RPMI8226 (cell line): ENCODE measurements at regions not wholly inside any gene's neighbourhood (a gene's known extent, or its start where the extent isn't known, plus 50 kb on each side); places are given as distances from the start of the nearest gene placed in this dataset.

ENCODE experiments used
- DNase-seq: peaks from one replicate; pipeline ENCODE4 v3.0.0-alpha.2; 2015

- DNase-seq: no peak
These were observed 608.9 kb downstream of the IRX1 start for GRCh38 chr5:4204276-4205141.

GRCh38 chr5:4205398-4205797 lies 609.8 kb downstream of the IRX1 start:
- no peak for DNase-seq

GRCh38 chr5:4206127-4206526 lies 610.5 kb downstream of the IRX1 start:
- DNase-seq: no peak

DNA sequence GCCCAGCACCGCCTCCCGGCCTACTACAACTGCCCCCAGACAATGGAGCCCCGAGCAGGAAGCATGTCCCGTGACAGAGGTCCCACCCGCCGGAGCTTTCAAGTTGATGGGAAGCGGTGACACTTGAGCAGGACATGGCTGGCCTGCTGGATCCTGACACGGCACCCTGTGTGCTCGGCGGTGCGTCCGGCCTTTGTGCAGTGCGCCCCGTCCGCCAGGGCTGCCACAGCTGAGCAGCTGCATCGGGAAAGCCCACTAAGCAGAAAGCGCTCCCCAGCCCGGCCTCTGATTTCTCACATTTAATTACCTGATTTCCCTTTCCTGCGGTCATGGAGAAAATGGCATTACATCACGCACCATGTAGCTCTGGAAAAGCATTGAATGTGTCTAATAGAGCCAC lies 611.9 kb downstream of the IRX1 start:
- DNase-seq: no peak

- no peak for DNase-seq
These were observed 612.9 kb downstream of the IRX1 start for GRCh38 chr5:4208537-4208936.

DNA sequence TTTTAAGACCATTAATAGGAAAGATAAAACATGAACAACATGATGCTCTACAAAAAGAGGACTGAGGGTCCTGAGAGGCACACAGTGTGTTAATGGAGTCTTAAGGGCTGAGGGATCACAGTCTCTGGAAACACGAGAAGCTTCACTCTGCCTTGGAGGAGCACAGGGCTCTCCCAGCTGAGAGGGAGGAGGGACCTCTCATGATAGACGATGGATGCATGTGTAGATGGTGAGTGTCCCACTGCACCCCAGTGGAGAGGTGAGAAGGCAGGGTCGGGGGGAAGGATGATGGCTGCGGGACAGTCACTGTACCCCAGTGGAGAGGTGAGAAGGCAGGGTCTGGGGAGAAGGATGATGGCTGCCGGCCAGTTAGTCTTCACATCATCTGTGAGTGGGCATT lies 613.4 kb downstream of the IRX1 start:
- no peak for DNase-seq

DNA sequence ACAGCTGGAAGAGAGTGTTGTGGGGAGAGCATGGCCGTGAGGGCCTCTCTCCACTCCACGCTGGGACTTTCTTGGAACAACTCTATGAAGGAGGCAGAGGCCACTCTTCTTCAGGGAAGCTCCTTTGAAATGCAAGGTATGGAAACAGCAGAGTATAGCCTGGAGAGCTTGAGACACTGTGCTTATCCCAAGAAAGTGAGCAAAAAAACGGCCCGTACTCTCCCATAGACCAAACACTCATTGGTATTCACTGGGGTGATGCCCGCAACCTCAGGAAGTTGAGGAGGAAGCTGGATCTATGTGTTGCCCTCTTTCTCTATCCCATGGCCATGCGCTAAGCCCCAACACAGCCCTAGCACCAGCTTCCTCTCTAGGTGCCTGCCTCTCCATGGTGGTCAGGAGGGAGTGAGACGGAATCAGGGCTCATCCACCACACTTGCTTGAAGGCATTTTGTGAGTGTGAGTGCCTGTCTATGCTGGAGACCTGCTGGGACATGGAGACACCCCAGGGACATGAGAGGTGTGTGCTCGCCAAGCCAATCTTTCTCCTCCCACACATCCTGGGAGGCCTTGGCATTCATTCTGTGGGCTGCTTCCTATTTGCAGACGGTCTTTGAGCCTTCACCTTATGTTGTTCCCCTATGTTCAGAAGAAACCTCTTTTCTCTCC lies 616.6 kb downstream of the IRX1 start:
- DNase-seq: no peak

- DNase-seq: no peak
These were observed 617.6 kb downstream of the IRX1 start for GRCh38 chr5:4212981-4213819.

GRCh38 chr5:4215143-4215542 lies 619.5 kb downstream of the IRX1 start:
- no peak for DNase-seq

- DNase-seq: no peak
These were observed 620.5 kb downstream of the IRX1 start for GRCh38 chr5:4216142-4216541.

DNA sequence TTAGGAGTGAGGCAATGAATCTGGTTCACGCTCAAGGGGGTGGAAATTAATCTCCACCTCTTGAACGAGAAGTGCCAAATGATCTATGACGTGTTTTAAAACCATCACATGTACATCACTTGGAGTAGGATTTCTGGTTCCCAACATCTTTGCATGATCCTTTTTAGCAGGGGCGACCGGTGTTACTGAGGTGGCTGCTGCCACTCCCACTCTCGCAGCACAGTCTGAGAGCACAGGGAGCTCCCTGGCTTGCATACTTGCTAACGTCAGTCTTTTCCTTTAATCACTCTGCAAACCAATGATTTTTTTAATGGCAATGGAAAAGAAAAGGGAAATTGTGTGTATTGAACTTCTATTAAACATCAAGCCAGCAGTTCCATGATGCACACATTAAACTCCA lies 624.4 kb downstream of the IRX1 start:
- no peak for DNase-seq

- DNase-seq: no peak
These were observed 625.4 kb downstream of the IRX1 start for GRCh38 chr5:4221048-4221447.

GRCh38 chr5:4222147-4222546 lies 626.5 kb downstream of the IRX1 start:
- DNase-seq: no peak

DNA sequence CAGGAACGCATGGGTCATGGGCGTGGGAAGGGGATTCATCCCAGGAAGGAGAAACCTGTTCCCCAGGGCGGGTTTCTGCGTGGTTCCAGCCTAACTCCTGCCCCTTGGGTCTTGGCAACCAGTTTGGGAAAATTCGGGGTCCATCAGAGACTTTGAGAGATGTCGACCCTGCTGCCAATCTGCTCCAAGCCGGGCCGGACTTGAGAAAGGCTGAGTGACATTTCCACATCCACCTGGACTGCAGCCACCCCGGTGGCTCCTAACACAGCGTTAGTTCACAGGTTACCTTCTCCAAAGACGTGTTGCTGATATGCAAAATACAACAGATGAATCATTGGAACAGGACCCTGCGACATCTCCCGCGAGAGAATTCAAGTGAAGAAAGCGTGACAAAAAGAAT lies 627.2 kb downstream of the IRX1 start:
- DNase-seq: no peak

- DNase-seq: no peak
These were observed 630.1 kb downstream of the IRX1 start for GRCh38 chr5:4225741-4226140.

DNA sequence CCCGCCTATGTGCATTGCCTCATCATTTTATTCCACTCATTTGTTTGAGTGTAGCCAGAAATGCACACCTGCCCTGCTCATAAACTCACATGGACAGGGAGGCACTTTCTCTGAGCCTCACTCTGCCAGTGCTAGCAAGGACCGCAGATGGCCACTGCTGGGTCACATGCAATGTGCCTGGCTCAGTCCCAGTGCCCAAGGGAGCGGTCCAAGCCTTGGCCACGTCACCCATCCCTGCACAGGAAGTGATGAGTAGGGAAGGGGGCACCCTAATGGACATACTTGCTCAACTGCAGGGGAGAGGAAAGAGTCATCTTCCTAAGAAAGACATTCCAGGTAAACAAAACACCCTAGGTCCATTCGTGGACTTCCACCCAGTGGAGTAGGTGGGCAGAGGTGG lies 630.9 kb downstream of the IRX1 start:
- no peak for DNase-seq

GRCh38 chr5:4228708-4229107 lies 633.1 kb downstream of the IRX1 start:
- DNase-seq: no peak

GRCh38 chr5:4229414-4230292 lies 634.0 kb downstream of the IRX1 start:
- no peak for DNase-seq

DNA sequence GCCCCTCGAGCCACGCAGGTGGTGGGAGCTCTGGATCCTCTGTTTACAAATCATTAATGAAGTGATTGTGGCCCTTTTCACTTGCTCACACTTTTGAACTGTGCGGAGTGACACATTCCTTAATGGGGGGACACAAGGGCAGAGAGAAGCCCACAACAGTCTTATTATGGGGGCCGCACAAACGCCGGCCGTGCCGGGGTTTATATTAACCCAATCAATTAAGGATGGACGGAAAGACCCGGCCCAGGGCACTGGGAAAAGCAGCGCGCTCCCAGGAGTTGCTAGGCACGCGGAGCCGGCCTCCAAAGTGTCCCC lies 634.8 kb downstream of the IRX1 start:
- no peak for DNase-seq

DNA sequence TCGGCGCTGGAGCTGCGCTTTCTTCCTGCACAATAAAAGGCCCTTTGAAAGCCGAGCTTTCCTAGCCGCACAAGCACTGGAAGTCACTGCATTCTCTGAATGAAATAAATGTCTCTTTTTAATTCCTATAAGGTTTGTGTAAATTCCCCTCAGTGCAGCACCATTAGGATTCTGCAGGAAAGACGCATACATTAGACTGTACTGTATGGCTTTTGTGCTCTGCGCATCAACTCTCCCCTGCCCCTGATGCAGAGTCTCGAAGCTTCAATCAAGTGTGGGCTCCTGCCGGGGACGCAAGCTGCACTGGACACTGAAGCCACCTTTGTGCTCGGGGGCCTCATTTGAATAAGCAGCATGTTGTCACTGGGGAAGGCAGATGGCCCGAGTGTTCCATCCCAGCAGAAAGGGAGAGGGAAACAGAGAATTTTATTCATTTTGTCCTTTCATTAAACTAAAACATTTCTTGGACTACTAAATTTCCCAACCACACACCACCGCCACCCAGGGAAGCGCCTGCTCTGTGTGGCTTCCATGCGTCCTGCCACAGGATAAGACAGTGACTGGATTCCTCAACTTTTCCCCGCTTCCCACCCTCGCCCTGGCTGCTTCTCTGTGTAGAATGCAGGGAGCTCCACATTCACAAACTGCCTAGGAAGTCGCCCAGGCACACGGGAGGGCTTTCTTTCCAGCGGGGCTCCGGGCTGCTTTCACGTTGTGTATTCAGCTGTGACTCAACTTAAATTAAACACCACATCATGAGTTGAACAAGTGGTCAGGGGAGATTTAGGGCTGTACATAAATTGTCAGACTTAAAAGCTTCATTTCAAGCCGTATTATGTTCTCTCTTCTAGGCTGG lies 635.4 kb downstream of the IRX1 start:
- DNase-seq: no peak

DNA sequence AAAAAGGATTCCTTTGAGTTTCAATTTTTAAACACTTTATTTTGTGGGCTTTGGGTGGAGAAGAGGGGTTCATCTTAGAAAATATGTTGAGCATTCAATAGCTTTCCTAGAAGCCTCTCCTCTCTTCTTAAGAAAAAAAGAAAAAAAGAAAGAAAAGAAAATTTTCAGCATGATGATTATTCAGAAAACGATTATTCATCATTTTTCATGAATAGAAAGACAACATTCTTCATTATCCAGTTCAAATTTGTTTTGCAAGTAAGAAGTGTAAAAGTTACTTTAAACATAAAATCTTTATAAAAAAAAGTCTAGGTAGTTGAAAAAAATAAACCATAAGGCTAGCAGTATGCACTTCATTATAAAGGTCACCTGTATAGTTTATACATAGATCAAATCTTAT lies 636.5 kb downstream of the IRX1 start:
- DNase-seq: no peak

- no peak for DNase-seq
These were observed 638.0 kb downstream of the IRX1 start for GRCh38 chr5:4233671-4234070.
